GM20431 (cell line): ENCODE measurements at regions not wholly inside any gene's neighbourhood (a gene's known extent, or its start where the extent isn't known, plus 50 kb on each side); places are given as distances from the start of the nearest gene placed in this dataset.
"Not testable (repeated sequence)": the region's sequence is repeated elsewhere in the genome, so short reads cannot be mapped to it uniquely, and the experiment has no call there.

Source experiments
- in situ Hi-C: fragments of 300-500 bp; cut with MseI, MboI; formaldehyde crosslinking; loops from one replicate; pipeline ENCODE4 v1.15.0; 2020; ENCODE audit warnings: low sequenced_read_pairs; ENCODE audit not compliant: unreplicated experiment

DNA sequence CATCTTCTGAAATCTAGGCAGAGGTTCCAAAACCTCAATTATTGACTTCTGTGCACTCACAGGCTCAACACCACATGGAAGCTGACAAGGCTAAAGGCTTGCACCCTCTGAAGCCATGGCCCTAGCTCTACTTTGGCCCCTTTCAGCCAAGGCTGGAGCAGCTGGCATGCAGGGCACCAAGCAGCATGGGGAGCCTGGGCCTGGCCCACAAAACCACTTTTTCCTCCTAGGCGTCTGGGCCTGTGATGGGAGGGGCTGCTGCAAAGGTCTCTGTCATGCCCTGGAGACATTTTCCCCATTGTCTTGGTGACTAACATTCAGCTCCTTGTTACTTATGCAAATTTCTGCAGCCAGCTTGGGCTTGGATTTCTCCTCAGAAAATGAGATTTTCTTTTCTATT is 123.5 kb upstream of the MEOX2 start:
- in situ Hi-C loops: not testable (repeated sequence)

- in situ Hi-C loops: no loop called here
Measured at GRCh38 chr7:15805891-15806290, 119.4 kb upstream of the MEOX2 start.

- in situ Hi-C loops: no loop called here
Measured at GRCh38 chr7:15802425-15802824, 115.9 kb upstream of the MEOX2 start.

DNA sequence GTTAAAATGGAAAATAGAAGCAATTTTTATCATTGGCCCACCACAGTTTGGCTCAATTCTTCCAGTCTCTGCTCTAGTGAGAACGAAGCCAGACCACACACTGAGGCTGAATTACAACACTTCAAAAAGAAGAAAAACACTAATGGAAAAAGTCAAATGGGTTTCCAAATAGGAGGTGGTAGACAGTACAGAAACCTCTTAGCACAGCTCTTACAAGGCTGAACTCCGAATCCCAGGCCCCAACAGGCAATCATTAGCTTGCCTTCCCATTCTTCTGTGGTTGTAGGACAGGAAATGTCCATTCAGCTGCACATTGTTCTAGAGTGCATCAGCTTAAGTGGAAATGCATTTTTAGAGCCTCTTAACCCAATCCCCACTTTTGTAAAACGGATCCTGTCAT is 115.1 kb upstream of the MEOX2 start:
- in situ Hi-C loops: no loop called here

- in situ Hi-C loops: no loop called here
Measured at GRCh38 chr7:15801041-15801440, 114.6 kb upstream of the MEOX2 start.

GRCh38 chr7:15798081-15798480 is 111.6 kb upstream of the MEOX2 start:
- in situ Hi-C loops: no loop called here

- in situ Hi-C loops: no loop called here
Measured at GRCh38 chr7:15795393-15795792, 108.9 kb upstream of the MEOX2 start.

- in situ Hi-C loops: no loop called here
Measured at GRCh38 chr7:15794801-15795200, 108.3 kb upstream of the MEOX2 start.

- in situ Hi-C loops: no loop called here
Measured at GRCh38 chr7:15784694-15785030, 98.2 kb upstream of the MEOX2 start.

GRCh38 chr7:15783987-15784693 is 97.7 kb upstream of the MEOX2 start:
- in situ Hi-C loops: no loop called here

DNA sequence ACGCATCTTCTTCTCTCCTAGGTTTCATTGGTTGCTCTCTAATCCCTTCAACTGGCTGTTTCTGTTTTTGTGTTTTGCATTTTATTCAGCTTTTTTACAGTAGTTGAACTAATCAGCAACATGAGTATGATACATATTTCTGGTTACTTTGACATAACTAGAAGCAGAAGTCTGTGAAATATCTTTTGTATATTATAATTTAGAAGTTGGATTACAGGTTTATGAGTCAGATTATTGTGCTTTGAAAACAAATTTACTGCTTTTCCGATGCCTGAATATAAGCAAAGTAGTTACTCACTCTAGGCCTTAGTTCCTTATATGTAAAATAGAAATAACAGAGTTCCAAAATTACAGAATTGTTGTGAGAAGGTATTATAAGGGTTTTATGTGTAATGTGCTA is 96.2 kb upstream of the MEOX2 start:
- in situ Hi-C loops: no loop called here

DNA sequence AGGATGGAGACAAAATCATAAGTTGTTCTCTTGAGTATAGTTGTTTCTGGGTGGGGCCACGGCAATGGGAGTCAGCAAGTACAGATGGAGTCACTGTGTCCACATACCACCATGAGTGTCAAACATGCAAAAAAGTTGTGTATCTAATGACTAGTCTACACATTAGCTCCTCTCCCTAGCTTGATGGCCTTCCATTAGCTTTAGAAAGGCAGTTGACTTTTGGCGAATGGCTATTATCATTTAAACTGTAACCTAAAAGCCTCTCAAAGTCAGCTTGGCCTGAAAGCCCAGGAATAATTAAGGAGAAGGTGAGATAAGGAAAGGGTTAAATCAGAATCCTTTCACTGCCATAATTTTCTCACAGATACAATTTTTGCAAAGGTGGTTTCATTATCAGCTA is 95.5 kb upstream of the MEOX2 start:
- in situ Hi-C loops: no loop called here

GRCh38 chr7:15780271-15780670 is 93.8 kb upstream of the MEOX2 start:
- in situ Hi-C loops: no loop called here

DNA sequence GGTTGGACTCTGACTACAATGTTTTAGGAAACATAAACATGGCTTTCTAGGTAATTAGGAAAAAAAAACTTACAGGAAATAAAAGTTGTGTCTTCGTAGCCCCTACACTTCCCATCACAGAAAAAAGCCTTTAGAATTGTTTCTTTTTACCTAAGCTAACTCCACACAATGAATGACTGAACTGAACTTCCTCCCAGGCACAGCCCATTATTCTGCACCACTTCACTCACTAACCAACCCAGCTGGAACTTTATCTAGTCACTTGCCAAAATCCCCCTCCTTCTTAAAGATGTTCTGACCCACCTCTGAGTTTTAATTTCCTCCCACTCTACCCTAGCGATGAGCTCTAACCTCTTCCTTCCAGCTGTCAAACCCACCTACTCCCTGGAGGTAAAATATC is 91.7 kb upstream of the MEOX2 start:
- in situ Hi-C loops: no loop called here

DNA sequence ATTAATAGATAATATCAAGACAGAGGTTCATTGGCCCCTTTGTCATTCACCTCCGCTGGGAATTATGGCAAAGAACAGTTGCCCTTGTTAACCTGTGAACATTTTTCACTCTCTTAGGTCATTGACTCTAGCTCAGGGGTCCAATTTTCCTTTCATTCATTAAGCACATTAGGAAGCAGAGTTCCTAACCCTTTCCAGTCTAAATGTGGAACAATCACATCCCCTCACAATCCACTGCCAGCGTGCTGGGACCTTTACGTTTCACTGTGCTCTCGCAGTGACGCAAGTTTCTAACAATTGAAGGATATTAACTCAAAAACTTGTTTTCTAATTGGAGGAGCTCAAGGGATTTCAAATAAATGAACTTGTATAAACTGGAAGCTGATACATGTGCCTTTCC is 79.3 kb upstream of the MEOX2 start:
- in situ Hi-C loops: no loop called here

GRCh38 chr7:15764851-15765382 is 78.4 kb upstream of the MEOX2 start:
- in situ Hi-C loops: no loop called here

DNA sequence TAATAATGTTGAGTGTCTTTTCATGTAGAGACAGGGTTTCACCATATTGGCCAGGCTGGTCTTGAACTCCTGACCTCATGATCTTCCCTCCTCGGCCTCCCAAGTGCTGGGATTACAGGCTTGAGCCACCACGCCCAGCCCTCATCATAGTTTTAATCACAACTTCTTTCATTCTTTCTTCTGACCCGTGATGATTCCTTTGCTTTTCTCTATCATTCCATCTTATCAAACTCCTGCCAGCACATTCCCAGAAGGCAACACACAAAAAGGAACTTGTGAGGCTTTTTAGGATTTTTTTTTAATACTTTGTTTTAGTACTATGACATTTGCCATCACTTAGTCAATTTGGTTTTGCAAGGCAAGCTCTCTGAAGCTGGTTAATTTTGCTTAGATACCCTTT is 77.5 kb upstream of the MEOX2 start:
- in situ Hi-C loops: no loop called here

DNA sequence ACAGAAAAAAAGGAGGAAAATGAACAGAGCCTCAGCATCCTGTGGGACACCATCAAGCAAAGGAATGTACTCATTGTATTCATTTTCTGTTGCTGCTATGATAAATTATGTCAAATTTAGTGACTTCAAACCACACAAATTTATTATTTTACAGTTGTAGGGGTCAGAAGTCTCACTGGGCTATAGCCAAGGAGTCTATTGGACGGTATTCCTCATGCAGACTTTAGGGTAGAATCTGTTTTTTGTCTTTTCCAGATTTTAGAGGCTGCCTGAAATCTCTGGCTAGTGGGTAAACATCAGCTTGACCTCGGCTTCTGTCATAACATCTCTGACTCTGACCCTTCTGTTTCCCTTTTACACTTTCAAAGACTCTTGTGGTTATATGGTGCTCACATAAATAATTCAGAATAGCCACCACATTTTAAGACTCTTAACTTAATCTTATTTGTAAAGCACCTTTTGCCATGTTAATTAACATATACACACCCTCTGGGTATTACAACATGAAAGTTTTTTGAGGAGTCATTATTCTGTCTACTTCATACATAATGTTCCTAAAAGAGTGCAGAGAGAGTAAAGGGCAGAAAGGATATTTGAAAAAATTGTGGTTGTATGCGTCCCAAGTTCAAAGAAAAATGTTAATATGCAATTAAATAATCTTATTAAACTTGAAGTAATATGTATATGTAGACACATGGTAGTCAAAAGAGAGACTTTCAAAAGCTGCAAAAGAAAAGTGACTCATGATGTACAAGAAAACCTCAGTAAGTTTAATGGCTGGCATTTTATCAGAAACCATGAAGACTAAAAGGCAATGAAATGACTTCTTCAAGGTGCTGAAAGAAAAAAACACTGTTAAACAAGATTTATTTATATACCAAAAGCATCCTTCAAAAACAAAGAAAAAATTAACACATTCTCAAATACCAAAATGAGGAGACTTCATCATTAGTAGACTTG is 70.8 kb upstream of the MEOX2 start:
- in situ Hi-C loops: no loop called here

DNA sequence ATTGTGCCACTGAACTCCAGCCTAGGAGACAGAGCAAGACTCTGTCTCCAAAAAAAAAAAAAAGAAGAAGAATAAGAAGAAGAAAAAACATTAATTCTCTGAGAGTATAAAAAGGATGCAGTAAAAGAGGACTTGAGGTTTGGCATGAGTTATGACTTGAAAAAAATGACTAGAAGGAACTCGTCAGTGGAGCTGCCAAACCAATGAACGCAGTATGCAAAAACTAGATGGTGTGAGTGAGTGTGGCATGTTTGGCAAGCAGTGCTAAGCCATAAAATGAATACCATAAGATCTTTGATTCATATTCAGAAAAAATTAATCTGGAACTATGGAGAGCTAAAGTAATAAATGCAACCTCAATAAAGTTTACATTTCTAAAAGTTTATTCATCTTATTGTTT is 68.6 kb upstream of the MEOX2 start:
- in situ Hi-C loops: no loop called here

DNA sequence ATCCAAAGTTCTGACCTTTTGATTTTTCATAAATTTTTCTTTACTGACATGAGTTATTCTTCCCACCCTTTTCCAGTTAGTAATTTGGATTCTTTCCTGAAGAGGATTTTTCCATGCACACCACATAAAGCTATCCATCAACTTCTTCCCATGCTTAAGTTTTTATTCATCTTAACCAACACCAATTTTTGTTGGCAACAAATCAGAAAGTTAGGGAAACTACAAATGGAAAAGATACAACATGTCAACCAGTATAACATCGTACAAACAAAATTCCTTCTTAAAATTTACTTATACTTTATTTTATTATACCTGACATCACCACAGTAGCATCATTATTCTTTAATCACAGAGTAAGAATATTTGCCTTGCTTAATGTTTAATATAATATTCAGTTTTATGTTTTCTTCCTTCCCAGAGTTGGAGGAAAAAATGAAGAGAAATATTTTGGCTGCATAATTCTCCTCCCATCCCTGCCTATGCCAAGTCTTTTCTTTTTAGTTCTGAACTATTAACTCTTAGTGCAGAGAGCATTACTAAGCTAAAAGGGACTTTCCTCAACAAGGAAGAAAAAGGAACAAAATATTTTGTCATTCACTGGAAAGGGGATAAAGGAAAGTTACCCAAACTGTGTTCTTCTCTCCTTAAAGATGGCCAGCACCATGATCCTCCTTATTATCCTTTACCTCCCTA is 67.5 kb upstream of the MEOX2 start:
- in situ Hi-C loops: no loop called here

GRCh38 chr7:15752377-15752776 is 65.9 kb upstream of the MEOX2 start:
- in situ Hi-C loops: no loop called here
